SK-N-DZ (cell line): ENCODE measurements at regions not wholly inside any gene's neighbourhood (a gene's known extent, or its start where the extent isn't known, plus 50 kb on each side); places are given as distances from the start of the nearest gene placed in this dataset.

Source experiments
- DNase-seq: peaks from one replicate; pipeline ENCODE4 v3.0.0-alpha.2; 2015; ENCODE audit warnings: low spot score

DNA sequence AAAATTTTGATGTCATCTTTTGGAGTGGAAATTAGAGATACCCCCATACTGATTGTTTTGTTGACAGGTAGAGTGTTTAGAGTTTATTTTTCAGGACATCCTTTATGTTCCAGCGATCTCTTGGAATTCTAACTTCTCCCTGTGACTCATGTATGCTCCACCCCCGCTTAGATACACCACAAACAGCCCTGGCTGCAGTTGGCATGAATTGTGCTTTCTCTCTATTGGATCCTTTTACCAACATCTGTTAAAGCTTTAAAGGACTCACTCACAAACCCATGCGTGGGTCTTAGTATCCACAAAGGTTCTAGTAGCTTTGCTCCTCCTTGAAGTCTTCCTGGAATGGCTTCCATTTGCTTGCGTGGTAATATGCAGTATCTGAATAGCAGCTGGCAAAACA is 409.5 kb upstream of the POU3F3 start:
- DNase-seq: no peak

DNA sequence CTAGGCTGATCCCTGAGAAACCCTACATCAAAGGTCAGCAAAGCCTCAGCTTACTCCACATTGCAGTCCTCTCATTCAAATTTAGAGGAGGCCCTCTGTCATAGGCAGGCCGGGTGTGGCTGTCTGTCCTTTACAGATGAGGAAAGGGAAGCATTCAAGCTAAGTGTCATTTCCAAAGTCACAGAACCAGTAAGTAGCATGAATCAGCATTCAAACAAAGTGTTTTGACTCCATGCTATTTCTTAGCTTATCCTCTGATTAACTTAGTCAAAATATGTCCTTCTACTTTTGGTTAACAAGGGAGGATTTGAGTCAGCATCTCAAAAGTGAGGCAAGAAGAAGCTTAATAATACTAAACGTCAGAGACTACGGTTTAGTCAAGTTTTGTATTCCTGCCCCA is 409.0 kb upstream of the POU3F3 start:
- DNase-seq: no peak

- DNase-seq: no peak
These were observed 406.0 kb upstream of the POU3F3 start for GRCh38 chr2:104447831-104448434.

- no peak for DNase-seq
These were observed 405.1 kb upstream of the POU3F3 start for GRCh38 chr2:104448661-104449440.

DNA sequence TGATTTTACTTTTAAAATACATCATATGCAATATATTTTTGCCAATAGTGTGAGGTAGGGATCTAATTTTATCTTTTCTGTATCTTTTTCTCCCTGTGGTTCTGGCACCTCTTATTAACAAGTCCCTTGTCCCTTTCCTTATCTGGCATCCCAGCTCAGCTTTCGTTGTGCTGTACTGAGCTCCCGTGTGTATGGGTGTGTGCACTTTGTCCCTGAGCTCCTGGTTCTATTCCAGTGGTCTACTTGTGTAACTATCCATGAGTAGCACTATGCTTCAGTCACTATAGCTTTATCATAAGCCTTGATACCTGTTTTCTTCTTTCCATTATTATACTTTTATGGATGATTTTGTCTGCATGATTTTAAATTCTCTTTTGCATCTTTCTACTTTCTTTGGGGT is 401.4 kb upstream of the POU3F3 start:
- no peak for DNase-seq

DNA sequence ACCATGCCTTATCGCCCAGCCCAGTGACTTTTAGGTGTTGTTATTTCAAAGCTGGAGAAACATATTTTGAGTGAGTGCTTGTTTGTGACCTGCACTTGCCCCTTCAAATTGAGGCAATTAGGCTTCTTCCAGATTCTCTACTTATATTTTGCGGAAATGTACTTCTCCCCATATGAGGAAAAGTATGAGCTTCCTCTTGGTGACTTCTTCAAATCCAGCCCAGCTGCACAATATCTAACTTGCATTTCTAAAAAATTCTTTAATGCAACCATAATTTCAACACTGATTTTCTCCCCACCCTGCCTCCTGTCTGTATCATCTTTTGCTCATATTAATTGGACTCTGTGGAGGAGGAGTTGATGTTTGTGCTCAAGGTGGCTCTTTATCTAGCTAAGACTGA is 391.2 kb upstream of the POU3F3 start:
- DNase-seq: no peak

- DNase-seq: no peak
These were observed 387.9 kb upstream of the POU3F3 start for GRCh38 chr2:104465981-104466380.

DNA sequence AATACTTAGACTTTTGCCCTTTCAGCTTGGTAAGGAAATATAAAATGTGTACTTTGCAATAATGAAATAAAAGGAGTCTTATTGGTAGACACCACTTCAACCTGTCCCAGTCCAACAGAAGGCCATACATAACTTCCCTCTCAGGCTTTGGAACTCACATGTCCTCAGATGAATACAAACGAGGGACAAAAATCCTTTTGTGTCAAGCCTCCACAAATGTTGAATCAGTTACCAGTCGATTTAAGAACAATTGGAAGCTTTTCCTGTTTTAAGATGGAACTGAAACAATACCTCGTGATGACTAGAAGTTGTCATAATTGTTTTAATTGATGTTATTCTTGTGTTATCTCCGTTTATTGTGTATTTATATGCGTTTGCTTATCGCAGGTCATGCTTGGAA is 385.1 kb upstream of the POU3F3 start:
- no peak for DNase-seq

DNA sequence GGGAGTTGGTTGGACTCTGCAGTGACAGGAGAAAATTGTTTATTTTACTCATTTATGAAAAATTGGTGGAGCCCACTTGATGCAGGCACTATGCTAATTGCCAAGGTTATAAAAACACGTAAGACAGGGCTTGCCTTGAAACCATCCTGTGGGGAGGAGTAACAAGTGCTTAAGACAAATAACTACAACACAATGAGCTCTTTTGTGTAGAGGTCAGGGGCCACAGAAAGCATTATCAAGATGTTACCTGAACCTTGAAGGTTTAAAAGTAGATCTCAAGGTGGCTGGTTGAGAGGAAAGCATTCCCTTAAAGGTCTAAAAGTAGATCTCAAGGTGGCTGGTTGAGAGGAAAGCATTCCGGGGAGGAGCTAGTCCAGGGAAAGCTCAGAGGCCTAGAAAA is 381.8 kb upstream of the POU3F3 start:
- no peak for DNase-seq

DNA sequence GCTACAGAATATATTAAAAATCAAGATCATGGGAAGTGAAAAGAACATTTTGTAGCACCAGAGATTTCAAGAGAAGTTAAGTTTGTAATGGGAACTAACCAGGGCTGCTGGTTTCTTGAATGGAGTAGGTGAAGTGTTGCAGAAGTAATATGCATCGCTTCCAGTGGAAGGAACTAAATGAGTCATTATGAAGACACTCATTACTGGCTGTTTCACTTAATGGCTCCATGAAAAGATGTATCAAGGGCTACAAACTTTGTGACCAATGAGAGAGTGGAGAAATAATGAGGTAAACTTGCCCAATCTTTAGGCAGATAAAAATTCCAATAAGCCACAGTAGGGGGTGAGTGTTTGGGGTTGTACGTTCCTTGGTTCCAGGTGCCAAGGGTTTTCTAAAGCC is 380.4 kb upstream of the POU3F3 start:
- no peak for DNase-seq

DNA sequence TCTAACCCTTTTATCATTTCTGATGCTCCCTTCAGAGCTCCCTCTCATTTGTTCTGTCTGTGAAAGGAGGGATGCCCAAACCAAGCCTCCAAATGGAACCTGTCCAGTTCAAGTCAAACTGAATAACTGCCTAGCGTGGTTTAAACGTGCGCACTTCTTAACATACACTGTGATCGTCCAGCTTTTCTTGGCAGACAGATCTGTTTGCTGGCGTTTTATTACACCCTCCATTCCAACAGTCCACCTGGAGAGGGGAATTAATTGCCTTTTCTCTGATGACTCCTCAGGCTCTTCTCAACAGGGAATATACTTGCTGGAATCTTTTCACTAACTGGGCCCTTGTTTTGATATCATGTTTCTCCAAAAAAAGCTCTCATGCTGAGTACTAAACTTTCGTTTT is 379.2 kb upstream of the POU3F3 start:
- no peak for DNase-seq

DNA sequence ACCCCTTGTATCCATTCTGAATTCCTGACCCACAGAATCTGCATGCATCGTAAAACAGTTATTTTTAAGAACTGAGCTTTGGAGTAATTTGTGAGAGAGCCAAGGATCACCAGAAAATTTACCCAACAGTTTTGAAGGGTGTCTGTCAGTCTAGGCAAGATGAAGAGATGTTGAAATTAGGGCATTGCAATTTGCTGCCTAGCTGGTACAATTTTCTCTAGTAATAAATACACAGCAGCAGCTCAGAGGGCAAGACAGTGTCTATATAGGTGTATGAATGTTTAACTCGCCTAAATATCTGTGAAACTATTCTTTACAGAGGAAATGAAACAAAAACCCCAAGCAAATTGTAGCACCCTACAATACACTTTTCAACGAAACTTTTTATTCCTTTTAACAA is 377.8 kb upstream of the POU3F3 start:
- no peak for DNase-seq

GRCh38 chr2:104476563-104476988 is 377.3 kb upstream of the POU3F3 start:
- no peak for DNase-seq

DNA sequence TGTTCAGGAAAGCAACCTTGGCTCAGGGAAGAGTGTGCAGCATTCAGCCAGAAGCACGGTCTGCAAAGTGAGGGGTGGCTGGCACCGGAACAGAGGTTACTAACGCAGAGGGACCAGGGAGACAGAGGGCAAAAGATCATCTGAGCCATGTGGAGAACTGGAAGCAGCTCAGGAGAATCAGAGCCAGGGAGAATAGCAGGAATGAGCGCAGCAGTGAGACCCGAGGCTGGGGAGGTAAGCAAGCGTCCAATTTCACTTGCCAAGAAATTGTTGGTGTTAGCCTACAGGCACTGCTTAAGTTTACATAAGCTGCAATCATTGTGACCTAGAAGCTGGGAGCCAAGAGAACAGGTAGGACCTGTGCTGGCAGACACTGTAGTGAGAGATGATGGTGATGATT is 372.6 kb upstream of the POU3F3 start:
- DNase-seq: no peak

- no peak for DNase-seq
These were observed 366.5 kb upstream of the POU3F3 start for GRCh38 chr2:104487366-104487765.

GRCh38 chr2:104493698-104494097 is 360.2 kb upstream of the POU3F3 start:
- no peak for DNase-seq

DNA sequence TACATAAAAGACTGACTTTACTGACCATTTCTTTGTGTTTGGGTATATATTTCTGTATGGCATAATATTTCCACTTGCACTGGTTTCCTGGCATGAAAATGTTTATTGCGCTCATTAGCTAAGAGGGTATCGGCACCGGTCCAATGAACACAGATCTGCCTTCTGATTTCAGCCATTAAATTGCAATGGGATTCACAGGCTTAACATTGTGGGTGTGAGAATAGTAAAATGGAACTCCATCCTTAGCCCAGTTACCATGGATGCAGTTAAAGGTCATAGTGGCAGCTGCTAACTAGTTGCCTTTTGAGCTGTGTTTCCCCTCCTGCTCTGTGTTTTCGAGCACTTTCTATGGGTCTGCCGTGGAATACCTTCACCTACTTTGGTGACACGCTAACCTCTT is 352.6 kb upstream of the POU3F3 start:
- DNase-seq: no peak

DNA sequence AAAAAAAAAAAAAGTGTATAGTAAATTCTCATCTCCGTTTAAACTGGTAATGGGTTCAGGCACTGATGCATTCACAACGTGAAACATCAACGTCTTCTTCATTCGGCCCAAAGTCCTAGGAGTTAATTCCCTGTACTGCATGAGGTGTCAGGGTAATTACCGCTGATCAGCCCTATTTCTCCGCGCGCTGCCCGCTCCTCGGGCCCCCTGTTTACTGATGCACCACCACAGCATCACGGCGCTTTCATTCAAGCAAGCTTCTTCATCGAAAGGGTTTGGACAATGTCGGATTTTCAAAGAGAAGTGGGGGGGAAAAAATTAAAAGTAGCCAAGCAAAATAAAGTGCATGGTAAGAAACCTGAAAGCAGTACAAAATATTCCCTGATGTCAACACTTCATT is 352.0 kb upstream of the POU3F3 start:
- DNase-seq: no peak

DNA sequence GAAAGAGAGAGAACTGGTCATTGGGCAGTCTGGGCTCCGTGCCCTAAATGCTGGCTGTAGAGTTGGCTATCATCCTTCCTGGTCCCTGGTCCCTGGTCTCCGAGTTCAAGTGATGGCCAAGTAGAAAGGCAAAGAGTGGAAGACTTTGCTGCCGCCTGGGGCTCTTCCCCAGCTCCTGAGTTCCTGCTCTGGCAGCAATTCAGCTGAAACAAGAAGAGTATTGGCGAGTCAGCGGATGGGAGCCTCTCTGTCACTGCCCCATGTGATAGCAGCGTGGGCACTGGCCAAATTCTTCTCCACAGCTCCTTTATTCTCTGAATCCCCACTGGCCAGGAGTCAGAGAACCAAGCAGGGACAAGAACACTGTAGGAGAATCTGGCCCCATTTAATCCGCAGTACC is 351.0 kb upstream of the POU3F3 start:
- DNase-seq: no peak

DNA sequence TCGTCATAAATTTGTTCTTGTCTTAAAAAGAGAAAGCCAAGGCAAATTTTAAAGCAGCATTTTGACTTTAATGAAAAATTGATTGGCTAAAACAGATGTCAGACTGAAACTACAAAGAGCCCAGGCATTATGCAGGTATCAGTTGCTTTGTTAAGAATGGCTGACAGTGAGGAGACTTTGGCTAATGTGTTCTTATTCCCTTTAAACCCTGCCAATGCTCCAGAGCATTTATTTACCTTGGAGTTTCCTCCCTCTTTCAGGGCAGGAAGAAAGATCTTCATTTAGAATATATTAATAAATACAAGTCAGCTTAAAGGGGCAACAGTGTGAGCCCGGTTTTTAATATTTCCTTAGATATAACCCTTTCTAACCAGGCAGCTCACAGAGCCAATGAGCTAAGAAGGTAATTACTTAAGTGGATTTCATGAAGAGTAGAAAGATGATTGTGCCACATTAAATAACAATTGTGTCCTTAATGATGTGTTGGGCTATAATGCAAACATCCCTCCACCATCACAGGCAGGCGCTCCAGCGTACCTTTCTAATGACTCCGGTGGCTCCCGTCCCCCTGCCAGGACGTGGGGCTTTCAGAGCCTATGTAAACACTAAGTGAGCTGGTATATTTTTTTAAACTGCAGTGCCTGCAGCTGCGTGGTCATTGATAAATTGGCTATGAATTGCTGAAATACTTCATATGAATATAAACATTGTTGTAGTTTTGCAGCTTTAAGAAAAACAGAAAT is 349.4 kb upstream of the POU3F3 start:
- no peak for DNase-seq

DNA sequence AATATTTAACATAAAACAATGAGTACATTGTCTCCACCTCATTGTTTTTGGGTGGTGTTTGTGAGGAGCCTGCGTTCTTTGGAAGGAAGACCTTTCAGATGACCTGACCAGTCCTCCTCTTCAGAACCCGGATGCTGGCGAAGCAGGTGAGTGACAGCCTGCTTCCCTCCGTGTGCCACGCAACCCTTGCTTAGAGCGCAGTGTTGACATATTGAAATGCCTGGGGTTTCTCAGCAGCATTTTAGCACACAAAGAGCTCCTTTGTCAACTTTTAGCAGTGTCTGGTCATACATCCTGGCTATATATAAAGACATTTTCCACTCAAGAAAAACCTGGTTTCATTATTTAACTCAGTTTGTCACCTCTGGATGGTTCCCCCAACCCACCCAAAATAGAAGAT is 335.7 kb upstream of the POU3F3 start:
- no peak for DNase-seq

GRCh38 chr2:104521247-104521646 is 332.7 kb upstream of the POU3F3 start:
- no peak for DNase-seq

DNA sequence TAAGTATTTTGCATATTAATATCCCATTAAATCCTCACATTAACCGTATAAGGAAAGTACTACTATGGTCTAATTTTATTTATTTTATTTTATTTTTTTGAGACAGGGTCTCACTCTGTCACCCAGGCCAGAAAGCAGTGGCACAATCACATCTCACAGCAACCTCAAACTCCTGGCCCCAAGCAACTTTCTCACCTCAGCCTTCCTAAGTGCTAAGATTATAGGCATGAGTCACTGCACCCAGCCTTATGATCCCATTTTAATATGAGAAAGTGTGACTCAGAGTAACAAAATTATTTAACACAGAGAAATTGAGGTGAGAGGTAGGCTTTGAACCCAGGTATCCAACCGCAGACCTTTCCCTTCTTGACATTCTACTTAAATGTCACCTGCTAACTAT is 330.0 kb upstream of the POU3F3 start:
- DNase-seq: no peak
